T-cell (primary cell): ENCODE measurements at regions not wholly inside any gene's neighbourhood (a gene's known extent, or its start where the extent isn't known, plus 50 kb on each side); places are given as distances from the start of the nearest gene placed in this dataset.

Experiments
- ATAC-seq, 4 experiments: fragments of 200-7000 bp in 3 of 4; fragments of 150-1000 bp in 1 of 4; cut with Tn5 transposase; replicated peaks in 1 of 4; 1 replicate in 3 of 4; 2 replicates in 1 of 4; pipeline ENCODE4 v1.10.0; 2021; ENCODE audit warnings: moderate library complexity in 3 of 4, mild to moderate bottlenecking in 2 of 4, moderate number of reproducible peaks in 1 of 4
- CTCF ChIA-PET, 2 donors: fragments of 300-600 bp; sonication (Branson Sonifier 250); formaldehyde crosslinking; loops; one replicate each; lab custom pipeline; 2022; ENCODE audit warnings: antibody characterized with exemption in 2 of 2; lab: Charles Lee
- POLR2A ChIA-PET, 2 donors: fragments of 300-600 bp; sonication (Branson Sonifier 250); formaldehyde crosslinking; loops; one replicate each; lab custom pipeline; 2022; ENCODE audit warnings: antibody characterized with exemption in 2 of 2; lab: Charles Lee
- DNase-seq, 35 experiments: peaks; one replicate each; pipeline versions ENCODE4 v3.0.0 to v3.0.0-alpha.2; 2013 to 2023
- H3K27ac ChIP-seq: one replicate; pipeline ENCODE4 v1.5.1; 2013; ENCODE audit warnings: low read length
- H3K27me3 ChIP-seq, 2 experiments: replicated peaks in 1 of 2; 1 replicate in 1 of 2; 2 replicates in 1 of 2; pipeline versions ENCODE4 v1.6.1 to v1.7.0; 2013; ENCODE audit warnings: low read length in 1 of 2, mixed read lengths in 1 of 2; ENCODE audit not compliant: control insufficient read depth in 2 of 2, insufficient read depth in 2 of 2; ENCODE audit errors: extremely low read depth in 1 of 2
- H3K36me3 ChIP-seq, 2 donors: 1 replicate in 1 of 2; 2 replicates in 1 of 2; pipeline versions ENCODE4 v1.6.1 to v1.7.0; 2013; ENCODE audit warnings: low read length in 1 of 2; ENCODE audit not compliant: control insufficient read depth in 2 of 2, insufficient read depth in 1 of 2; ENCODE audit errors: extremely low read depth in 1 of 2
- H3K4me1 ChIP-seq, 2 experiments: 1 replicate in 1 of 2; 2 replicates in 1 of 2; pipeline versions ENCODE4 v1.6.1 to v1.7.0; 2013; ENCODE audit warnings: low read length in 2 of 2, mixed read lengths in 1 of 2; ENCODE audit not compliant: insufficient read depth in 2 of 2, control insufficient read depth in 1 of 2; ENCODE audit errors: extremely low read depth in 1 of 2
- H3K4me3 ChIP-seq, 2 donors: 1 replicate in 1 of 2; 2 replicates in 1 of 2; pipeline versions ENCODE4 v1.5.1 to v1.7.0; 2013; ENCODE audit warnings: mild to moderate bottlenecking in 2 of 2, low read length in 1 of 2, moderate library complexity in 1 of 2; ENCODE audit not compliant: control insufficient read depth in 1 of 2; ENCODE audit errors: extremely low read depth in 1 of 2
- H3K9me3 ChIP-seq: 2 replicates; pipeline ENCODE4 v1.7.0; 2013
- H3K27ac Mint-ChIP-seq, 2 donors: one replicate each; pipeline ENCODE4 v1.8.0; 2020 to 2021; ENCODE audit warnings: mild to moderate bottlenecking in 2 of 2, mixed read lengths in 2 of 2
- H3K27me3 Mint-ChIP-seq, 2 donors: one replicate each; pipeline ENCODE4 v1.8.0; 2021 to 2022; ENCODE audit warnings: mixed read lengths in 2 of 2
- H3K36me3 Mint-ChIP-seq: one replicate; pipeline ENCODE4 v1.8.0; 2021; ENCODE audit warnings: mixed read lengths
- H3K4me1 Mint-ChIP-seq, 3 donors: one replicate each; pipeline ENCODE4 v1.8.0; 2020 to 2022; ENCODE audit warnings: mixed read lengths in 3 of 3, mild to moderate bottlenecking in 1 of 3
- H3K4me3 Mint-ChIP-seq, 3 donors: one replicate each; pipeline ENCODE4 v1.8.0; 2020 to 2022; ENCODE audit warnings: mild to moderate bottlenecking in 3 of 3, mixed read lengths in 3 of 3, moderate library complexity in 3 of 3
- H3K9me3 Mint-ChIP-seq, 3 donors: one replicate each; pipeline ENCODE4 v1.8.0; 2020 to 2022; ENCODE audit warnings: mixed read lengths in 3 of 3
- WGBS: methylation state at CpG from one replicate; pipeline ENCODE4 v1.1.5; 2013; ENCODE audit warnings: missing lambda C conversion rate; ENCODE audit not compliant: insufficient coverage; 5-methylcytosine and 5-hydroxymethylcytosine counted together

GRCh38 chr4:75376543-75376942, 137.7 kb downstream of the RCHY1 start:
- peaks cover 2 to 10% of the 10 kb centered on the region in 2 donors for H3K27me3 Mint-ChIP-seq
- Histone ChIP-seq H3K4me1 (no peaks in the 10 kb centered on the region), H3K27ac (no peak overlapping the region), H3K27me3 (peaks cover 0 to 5% of the 10 kb centered on the region in 2 experiments), H3K4me3 (no peak overlapping the region), H3K36me3 (no peaks in the 10 kb centered on the region), H3K9me3 (no peaks in the 10 kb centered on the region)
- CTCF ChIA-PET = no interaction called here
- H3K4me3 Mint-ChIP-seq = no peak overlapping the region
- DNase-seq (no peak), ATAC-seq (no peak)
- POLR2A ChIA-PET = no interaction called here
- peaks cover 6 to 10% (median 8%) of the 10 kb centered on the region in 3 donors for H3K9me3 Mint-ChIP-seq
- H3K27ac Mint-ChIP-seq = no peak overlapping the region
- H3K4me1 Mint-ChIP-seq = no peaks in the 10 kb centered on the region
- H3K36me3 Mint-ChIP-seq = no peaks in the 10 kb centered on the region

- peaks cover 0 to 10% (median 5%) of the 10 kb centered on the region in 3 donors for H3K9me3 Mint-ChIP-seq
- DNase-seq = no peak
- H3K27me3 Mint-ChIP-seq = peaks cover 2 to 10% of the 10 kb centered on the region in 2 donors
- H3K27ac Mint-ChIP-seq = no peak overlapping the region
- Histone ChIP-seq H3K36me3 (no peaks in the 10 kb centered on the region), H3K27me3 (no peaks in the 10 kb centered on the region), H3K4me3 (no peak overlapping the region), H3K4me1 (no peaks in the 10 kb centered on the region), H3K27ac (no peak overlapping the region), H3K9me3 (no peaks in the 10 kb centered on the region)
- H3K36me3 Mint-ChIP-seq = no peaks in the 10 kb centered on the region
- 75% methylated on average over 1 of the region's 2 CpGs for WGBS
- ChIA-PET CTCF (no interaction called here), POLR2A (no interaction called here)
- H3K4me1 Mint-ChIP-seq = no peaks in the 10 kb centered on the region
- no peak overlapping the region for H3K4me3 Mint-ChIP-seq
- ATAC-seq = no peak
These were observed 142.3 kb downstream of the RCHY1 start for GRCh38 chr4:75371915-75372314.

- no peaks in the 10 kb centered on the region for H3K27me3 ChIP-seq
- no peaks in the 10 kb centered on the region for H3K4me1 ChIP-seq
- CTCF ChIA-PET = no interaction called here
- H3K4me3 ChIP-seq = no peak overlapping the region
- no CpG with 5 or more reads among the region's 3 CpGs for WGBS
- Mint-ChIP-seq H3K27ac (no peak overlapping the region), H3K9me3 (peaks cover 0 to 5% (median 5%) of the 10 kb centered on the region in 3 donors), H3K27me3 (peaks cover 2 to 3% of the 10 kb centered on the region in 2 donors), H3K36me3 (no peaks in the 10 kb centered on the region), H3K4me3 (no peak overlapping the region), H3K4me1 (no peaks in the 10 kb centered on the region)
- no peaks in the 10 kb centered on the region for H3K9me3 ChIP-seq
- ATAC-seq = no peak
- POLR2A ChIA-PET = no interaction called here
- no peak for DNase-seq
- H3K27ac ChIP-seq = no peak overlapping the region
- no peaks in the 10 kb centered on the region for H3K36me3 ChIP-seq
These were observed 143.6 kb downstream of the RCHY1 start for GRCh38 chr4:75370576-75370975.

GRCh38 chr4:75345423-75345822, 168.8 kb downstream of the RCHY1 start:
- no peaks in the 10 kb centered on the region for H3K27me3 ChIP-seq
- no peaks in the 10 kb centered on the region for H3K27me3 Mint-ChIP-seq
- no peaks in the 10 kb centered on the region for H3K4me1 ChIP-seq
- ChIA-PET CTCF (interaction anchor here in 1 of 2 donors (0.7 kb wide), 1 partner anchor 18 kb away, joined by 5 read pairs; no protein-coding TSS in a partner anchor), POLR2A (no interaction called here)
- no peak overlapping the region for H3K4me3 Mint-ChIP-seq
- no peaks in the 10 kb centered on the region for H3K9me3 ChIP-seq
- ATAC-seq (no peak), DNase-seq (no peak)
- H3K9me3 Mint-ChIP-seq = no peaks in the 10 kb centered on the region
- no CpG with 5 or more reads among the region's 2 CpGs for WGBS
- H3K4me1 Mint-ChIP-seq = no peaks in the 10 kb centered on the region
- H3K36me3 Mint-ChIP-seq = no peaks in the 10 kb centered on the region
- H3K27ac Mint-ChIP-seq = no peak overlapping the region
- H3K4me3 ChIP-seq = no peak overlapping the region
- no peak overlapping the region for H3K27ac ChIP-seq
- H3K36me3 ChIP-seq = no peaks in the 10 kb centered on the region

- H3K36me3 Mint-ChIP-seq = no peaks in the 10 kb centered on the region
These were observed 169.3 kb downstream of the RCHY1 start for GRCh38 chr4:75344915-75345314.

GRCh38 chr4:75343333-75343732, 170.9 kb downstream of the RCHY1 start:
- ChIA-PET CTCF (no interaction called here), POLR2A (no interaction called here)
- Mint-ChIP-seq H3K4me1 (no peaks in the 10 kb centered on the region), H3K4me3 (no peak overlapping the region), H3K27ac (no peak overlapping the region), H3K36me3 (no peaks in the 10 kb centered on the region), H3K27me3 (no peaks in the 10 kb centered on the region), H3K9me3 (peaks cover 0 to 3% (median 0%) of the 10 kb centered on the region in 3 donors)
- DNase-seq (no peak), ATAC-seq (no peak)
- H3K27me3 ChIP-seq = no peaks in the 10 kb centered on the region
- H3K27ac ChIP-seq = no peak overlapping the region
- H3K4me3 ChIP-seq = no peak overlapping the region
- H3K36me3 ChIP-seq = no peaks in the 10 kb centered on the region
- no peaks in the 10 kb centered on the region for H3K4me1 ChIP-seq
- H3K9me3 ChIP-seq = no peaks in the 10 kb centered on the region
- no CpG with 5 or more reads among the region's 2 CpGs for WGBS

More at GRCh38 chr4:75344915-75345314, 169.3 kb downstream of the RCHY1 start:
- no CpG with 5 or more reads among the region's 5 CpGs for WGBS
- no peak overlapping the region for H3K4me3 ChIP-seq
- Mint-ChIP-seq H3K9me3 (no peaks in the 10 kb centered on the region), H3K4me3 (no peak overlapping the region), H3K4me1 (no peaks in the 10 kb centered on the region), H3K27ac (no peak overlapping the region), H3K27me3 (no peaks in the 10 kb centered on the region)
- DNase-seq = no peak
- no peak for ATAC-seq
- POLR2A ChIA-PET = no interaction called here
- no peaks in the 10 kb centered on the region for H3K9me3 ChIP-seq
- no peaks in the 10 kb centered on the region for H3K27me3 ChIP-seq
- H3K27ac ChIP-seq = no peak overlapping the region
- H3K4me1 ChIP-seq = no peaks in the 10 kb centered on the region
- CTCF ChIA-PET = interaction anchor here in 1 of 2 donors (0.7 kb wide), 1 partner anchor 19 kb away, joined by 5 read pairs; no protein-coding TSS in a partner anchor
- no peaks in the 10 kb centered on the region for H3K36me3 ChIP-seq

GRCh38 chr4:75340561-75340960, 173.6 kb downstream of the RCHY1 start:
- H3K27ac Mint-ChIP-seq = no peak overlapping the region
- no peak for DNase-seq
- H3K4me3 Mint-ChIP-seq = no peak overlapping the region
- POLR2A ChIA-PET = no interaction called here
- Histone ChIP-seq H3K27me3 (no peaks in the 10 kb centered on the region), H3K27ac (no peak overlapping the region), H3K4me1 (no peaks in the 10 kb centered on the region), H3K9me3 (no peaks in the 10 kb centered on the region), H3K4me3 (no peak overlapping the region), H3K36me3 (no peaks in the 10 kb centered on the region)
- no peaks in the 10 kb centered on the region for H3K36me3 Mint-ChIP-seq
- H3K9me3 Mint-ChIP-seq = peaks cover 4 to 9% (median 7%) of the 10 kb centered on the region in 3 donors
- H3K4me1 Mint-ChIP-seq = no peaks in the 10 kb centered on the region
- CTCF ChIA-PET = no interaction called here
- no peaks in the 10 kb centered on the region for H3K27me3 Mint-ChIP-seq
- no peak for ATAC-seq
